Keratinocyte (primary cell): ENCODE measurements at regions not wholly inside any gene's neighbourhood (a gene's known extent, or its start where the extent isn't known, plus 50 kb on each side); places are given as distances from the start of the nearest gene placed in this dataset.
"Not testable (repeated sequence)": the region's sequence is repeated elsewhere in the genome, so short reads cannot be mapped to it uniquely, and the experiment has no call there.

ENCODE experiments used
- EZH2 ChIP-seq: IDR thresholded peaks from one replicate; pipeline ENCODE4 v1.6.1; 2012; ENCODE audit warnings: inconsistent platforms, mild to moderate bottlenecking, low read length, moderate library complexity
- TF ChIP-seq, protein P1 (sequence below), 3 experiments: IDR thresholded peaks in 1 of 3; conservative IDR thresholded peaks in 1 of 3; optimal IDR thresholded peaks in 1 of 3; 2 replicates in 2 of 3; 3 replicates in 1 of 3; pipeline versions ENCODE3 to v1.5.1; 2011; ENCODE audit warnings: low read length in 3 of 3, mild to moderate bottlenecking in 3 of 3, moderate library complexity in 2 of 3, control low read depth in 1 of 3, inconsistent platforms in 1 of 3; ENCODE audit not compliant: insufficient read depth in 2 of 3; ENCODE audit errors: extremely low read depth in 1 of 3

DNA sequence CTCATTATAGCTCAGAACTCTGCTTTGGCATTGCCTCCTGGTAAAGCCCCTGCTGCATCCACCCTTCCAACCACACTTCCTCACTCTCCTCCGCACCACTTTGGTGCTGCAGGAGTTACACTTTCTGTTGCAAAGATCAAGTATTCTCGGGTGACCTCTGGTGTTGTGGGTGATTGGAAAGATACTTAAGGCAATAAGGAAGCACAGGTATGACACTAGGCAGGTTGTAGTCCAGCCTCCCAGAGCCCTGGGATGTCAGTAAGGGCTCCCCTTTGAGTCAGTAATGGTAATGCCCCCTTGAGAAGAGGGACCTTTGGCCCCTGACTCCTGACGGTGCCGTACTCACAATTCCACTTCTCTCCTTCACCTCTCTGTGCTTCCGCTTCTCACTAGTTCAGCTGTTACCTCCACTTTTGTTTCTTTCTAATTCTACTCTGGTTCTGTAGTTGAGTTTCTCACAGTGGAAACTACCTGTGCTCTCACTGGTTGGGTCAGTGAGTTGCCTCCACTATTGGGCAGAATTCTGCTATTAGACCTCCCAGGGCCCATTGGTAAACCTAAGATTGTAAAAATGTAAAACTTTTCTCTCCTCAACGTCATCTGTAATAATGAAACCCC, 350.0 kb downstream of the GOLGA6L6 start:
- TF ChIP-seq, protein P1, sequence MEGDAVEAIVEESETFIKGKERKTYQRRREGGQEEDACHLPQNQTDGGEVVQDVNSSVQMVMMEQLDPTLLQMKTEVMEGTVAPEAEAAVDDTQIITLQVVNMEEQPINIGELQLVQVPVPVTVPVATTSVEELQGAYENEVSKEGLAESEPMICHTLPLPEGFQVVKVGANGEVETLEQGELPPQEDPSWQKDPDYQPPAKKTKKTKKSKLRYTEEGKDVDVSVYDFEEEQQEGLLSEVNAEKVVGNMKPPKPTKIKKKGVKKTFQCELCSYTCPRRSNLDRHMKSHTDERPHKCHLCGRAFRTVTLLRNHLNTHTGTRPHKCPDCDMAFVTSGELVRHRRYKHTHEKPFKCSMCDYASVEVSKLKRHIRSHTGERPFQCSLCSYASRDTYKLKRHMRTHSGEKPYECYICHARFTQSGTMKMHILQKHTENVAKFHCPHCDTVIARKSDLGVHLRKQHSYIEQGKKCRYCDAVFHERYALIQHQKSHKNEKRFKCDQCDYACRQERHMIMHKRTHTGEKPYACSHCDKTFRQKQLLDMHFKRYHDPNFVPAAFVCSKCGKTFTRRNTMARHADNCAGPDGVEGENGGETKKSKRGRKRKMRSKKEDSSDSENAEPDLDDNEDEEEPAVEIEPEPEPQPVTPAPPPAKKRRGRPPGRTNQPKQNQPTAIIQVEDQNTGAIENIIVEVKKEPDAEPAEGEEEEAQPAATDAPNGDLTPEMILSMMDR (optimal IDR thresholded peaks at IDR 0.05 in 1 of 3, IDR thresholded peaks at IDR 0.05 in 1 of 3, conservative IDR thresholded peaks at IDR 0.05 in 1 of 3; ENCODE audit: extremely low read depth in 1 of 3, insufficient read depth in 2 of 3, low read length in 3 of 3) = not testable (repeated sequence)
- not testable (repeated sequence) for TF ChIP-seq EZH2
